Hippocampal formation (tissue), 2 donors: ENCODE measurements at regions not wholly inside any gene's neighbourhood (a gene's known extent, or its start where the extent isn't known, plus 50 kb on each side); places are given as distances from the start of the nearest gene placed in this dataset.

ENCODE experiments used
- DNase-seq, 2 donors: peaks; one replicate each; lab custom pipeline; 2025; lab: John Stamatoyannopoulos, UW

DNA sequence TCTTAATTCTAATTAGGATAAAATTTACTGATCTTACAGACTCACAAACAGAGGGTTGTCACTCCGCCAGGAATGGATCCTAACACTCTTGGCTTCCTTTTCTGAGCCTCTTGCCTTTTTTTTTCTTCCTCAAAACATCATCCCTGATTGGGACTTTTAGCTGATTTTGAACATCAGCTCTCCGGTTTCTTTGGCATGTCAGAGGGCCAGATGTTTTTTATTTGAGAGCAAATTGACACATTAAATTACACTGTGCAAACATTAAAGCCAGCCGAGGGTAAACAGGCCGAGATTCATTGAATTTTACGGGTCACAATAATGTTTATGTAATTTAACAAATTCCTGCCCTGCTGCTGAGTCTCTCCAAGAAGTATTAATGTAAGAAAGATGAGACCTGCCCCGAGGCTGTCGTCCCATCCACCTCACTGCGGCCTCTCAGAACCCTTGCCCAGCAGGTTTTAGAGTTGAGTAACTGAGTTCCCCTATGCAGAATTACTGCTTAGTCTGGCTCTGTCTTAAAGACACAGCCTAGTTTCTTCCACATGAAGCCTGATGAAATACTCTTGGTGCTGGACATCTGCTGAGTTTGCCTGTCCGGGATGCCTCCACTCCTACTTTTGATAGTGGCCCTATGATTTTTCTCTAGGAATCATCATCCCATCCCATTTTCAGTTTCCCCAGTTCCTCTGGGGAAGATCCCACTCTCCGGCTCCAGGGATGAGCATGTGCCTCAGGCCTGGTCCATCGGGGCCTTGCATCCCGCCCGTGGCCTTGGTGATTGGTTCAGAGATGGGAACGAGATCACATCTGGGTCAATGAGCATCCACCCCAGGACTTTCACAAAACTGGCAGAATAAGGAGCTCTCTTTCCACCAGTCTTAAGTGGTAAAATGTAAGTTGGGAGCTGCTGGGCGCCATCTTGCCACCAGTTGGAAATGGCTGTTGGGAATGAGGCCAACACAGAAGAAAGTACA is 226.6 kb upstream of the TLE3 start:
- DNase-seq = no peak

DNA sequence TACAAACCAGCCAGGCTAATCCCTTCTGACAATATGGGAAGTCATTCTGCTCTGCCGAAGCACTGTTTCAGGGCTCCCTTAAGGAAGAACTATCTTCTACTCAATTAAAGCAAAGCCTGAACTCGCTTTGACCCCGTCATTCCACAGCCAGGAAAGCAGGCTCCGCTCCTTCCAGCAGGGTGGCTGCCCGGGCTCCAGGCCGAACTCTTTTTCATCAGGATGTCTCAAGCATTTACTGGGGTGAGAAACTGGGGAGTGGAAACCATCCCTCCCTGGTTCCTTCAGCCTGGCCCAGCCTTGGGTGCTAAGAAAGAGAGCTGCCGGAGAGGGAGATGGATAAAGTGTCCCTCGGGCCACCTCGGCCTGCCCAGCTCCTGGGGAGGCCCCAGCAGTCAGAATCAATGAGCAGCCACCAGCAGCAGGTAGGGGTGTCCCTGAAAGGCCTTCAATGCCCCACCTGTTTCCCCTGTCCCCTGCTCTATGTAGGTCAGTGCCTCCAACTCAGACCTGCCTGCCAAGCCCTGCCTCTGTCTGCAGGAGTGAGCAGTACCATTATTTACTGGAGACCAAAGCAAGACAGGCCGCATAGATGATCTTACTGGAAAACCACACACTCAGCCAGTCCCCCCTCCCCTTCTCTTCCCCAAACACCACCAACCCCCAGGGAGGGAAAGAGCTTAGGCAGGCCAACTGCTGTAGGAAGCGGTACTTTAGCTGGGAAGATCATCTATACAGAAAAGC is 225.6 kb upstream of the TLE3 start:
- no peak for DNase-seq

DNA sequence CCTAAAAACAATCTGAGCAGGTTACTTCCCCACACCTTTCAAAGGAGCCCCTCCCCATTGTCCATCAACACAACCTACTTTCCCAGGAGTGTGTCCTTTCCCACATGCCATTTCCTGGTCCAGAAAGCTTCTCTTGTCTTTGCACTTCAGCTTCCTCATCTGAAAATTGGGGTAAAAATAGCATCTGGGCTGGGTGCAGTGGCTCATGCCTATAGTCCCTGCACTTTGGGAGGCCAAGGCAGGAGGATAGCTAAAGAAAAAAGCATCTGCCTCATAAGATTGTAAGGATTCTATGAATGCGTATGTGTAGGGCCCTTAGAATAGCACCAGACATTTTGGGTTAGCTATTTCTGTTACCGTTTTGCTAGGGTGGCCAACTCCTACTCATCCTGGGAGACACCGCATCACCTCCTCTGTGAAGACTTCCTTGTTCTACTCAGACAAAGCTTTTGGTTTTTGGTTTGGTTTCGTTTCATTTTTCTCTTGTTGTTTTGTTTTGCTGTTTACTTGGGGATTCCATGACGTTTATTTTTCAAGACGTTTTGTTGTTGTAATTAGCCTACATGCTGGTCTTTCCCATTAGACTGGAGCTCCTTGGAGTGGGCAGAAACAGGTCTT is 224.4 kb upstream of the TLE3 start:
- DNase-seq = no peak

DNA sequence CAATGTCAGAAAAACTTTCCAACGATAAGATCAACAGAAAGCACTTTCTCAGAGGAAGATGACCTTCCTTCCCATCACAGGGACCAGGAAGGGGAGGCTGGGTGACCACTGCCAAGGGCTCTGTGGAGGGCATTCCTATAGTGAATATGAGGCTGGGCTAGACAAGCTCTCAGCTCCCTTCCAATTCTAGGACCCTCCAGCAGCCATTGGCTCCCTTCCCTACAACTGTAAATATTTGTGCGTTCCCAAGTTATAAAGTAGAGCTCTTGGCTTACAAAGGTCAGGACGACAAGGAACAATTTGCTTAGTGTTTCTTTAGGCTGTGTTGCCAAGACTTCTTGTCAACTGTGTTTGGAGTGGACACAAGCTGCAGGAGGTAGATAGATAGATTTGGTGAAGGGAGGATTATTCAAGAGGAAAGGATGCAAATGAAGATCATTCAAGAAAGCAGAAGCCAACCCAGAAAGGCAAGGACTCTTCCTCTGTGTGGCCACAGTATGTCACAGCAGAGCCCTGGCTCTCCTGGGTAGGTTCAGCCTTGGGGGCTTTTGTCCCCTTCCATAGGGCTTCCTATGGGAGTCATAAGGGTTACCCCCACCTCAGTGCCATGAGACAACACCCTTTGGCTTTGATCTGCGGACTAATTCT is 223.6 kb upstream of the TLE3 start:
- DNase-seq = no peak

DNA sequence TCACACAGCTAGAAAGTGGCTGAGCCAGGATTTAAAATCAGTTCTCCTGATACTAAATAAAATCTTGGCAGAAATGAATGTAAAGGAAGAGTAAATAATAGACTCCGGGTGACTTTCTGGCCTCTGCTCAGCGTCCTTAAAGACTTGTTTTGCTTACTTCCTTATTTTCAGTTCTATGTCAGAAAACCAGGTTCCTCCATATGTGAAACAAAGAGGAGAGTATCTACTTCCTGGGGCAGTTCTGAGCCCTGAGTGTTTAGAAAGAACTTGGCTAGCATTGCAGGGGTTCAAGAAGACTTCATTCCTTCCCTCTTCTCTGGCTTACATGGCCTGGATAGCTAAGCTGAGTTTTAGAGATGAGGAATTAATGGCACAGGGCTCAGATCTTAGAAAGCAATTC is 222.8 kb upstream of the TLE3 start:
- peak in 1 of 2 donors; percentile 32 for DNase-seq

DNA sequence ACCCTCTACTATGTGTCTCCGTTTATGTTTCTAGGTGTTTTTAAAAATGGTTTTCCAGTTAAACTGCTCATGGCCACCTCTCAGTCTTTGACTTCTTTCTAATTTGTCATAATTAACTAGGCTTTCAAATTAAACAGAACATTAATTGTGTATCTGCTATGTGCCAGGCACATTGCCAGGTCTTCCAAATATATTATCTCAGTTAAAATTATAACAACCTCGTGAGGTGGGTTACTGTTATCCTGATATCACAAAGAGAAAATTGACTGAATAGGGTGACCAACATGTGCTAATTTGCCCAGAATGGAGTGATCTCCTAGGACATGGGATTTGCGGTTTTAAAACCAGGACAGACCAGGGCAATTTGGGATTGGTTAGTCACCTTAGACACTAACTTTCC is 222.4 kb upstream of the TLE3 start:
- no peak for DNase-seq

DNA sequence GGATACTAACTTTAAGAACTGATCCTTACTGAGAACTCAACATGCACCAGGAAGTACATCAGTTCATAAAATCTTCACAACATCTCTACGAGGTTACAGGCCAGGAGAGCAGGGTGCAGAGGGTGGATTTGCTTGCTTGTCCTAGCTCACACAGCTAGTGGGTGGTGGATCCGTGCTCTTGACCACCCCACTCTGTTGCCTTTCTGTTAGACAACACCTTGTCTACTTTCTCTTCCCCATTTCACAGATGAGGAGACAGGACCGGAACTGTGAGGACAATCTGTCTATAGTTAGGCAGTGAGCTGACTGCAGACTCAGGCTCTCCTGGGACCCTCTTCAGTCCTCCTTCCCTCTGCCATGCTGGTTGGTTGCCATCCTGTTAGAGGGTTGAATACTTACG is 221.7 kb upstream of the TLE3 start:
- DNase-seq = no peak

DNA sequence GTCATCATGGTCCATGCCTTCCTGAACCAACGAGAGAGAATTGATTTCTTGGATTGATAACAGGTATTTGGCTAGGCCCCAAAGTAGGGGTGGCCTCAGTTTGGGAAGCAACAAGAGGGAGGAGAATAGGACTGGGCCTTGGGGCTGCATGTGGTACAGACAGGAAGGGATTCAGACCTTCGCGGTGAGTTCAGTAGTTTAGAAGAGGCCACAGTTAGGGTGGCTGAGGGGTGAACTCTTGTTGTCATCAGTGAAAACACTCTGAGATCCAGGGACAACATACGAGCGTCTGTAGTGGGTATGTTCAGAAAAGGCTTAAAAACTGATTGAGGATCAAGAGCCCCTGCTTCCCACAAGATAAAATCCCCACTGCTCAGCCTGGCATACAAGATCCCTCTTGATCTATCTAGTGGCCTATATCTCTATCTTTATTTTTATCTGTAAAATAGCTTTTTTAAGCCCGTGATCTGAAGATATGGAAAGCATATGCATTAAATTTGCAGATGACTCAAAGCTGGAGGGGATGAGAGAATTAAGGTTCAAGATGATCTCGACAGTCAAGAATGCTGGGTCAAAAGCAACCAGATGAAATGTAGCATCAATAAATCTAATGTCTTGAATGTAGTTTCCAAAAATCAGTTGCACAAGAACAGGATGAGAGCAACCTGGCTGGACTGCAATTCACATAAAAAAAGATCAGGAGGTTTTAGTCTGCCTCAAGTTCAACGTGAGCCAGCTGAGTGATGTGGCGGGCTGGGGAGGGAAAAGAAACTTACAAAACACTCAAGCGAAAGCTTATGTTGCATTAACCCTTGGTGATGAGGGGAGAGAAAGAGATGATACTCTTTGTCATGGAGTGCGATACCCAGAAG is 221.1 kb upstream of the TLE3 start:
- no peak for DNase-seq

DNA sequence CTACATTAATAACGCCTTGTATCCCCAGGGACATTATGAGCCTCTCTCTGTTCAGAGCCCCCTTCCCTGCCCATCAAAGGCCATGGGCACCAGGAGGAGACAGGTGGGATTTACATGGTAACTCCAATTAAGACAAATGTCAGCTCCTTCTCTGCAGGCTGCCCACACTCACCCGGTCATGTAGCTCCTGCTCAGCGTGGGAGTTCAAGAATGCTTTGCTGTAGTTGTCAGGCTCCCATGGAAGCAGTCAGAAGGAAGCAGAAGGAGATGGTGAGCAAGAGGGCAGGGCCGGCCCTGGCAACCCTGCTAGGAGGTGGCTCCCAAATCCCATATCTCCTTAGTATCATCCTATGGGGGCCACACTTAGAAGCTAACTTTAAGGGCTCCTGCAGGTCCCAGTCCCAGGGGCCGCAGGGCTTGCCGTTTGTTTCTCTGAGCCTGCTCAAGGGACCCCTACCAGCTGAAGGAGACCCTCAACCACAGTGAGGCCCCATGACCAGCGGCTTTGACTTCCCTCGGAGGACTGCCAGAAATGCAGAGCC is 218.4 kb upstream of the TLE3 start:
- no peak for DNase-seq

DNA sequence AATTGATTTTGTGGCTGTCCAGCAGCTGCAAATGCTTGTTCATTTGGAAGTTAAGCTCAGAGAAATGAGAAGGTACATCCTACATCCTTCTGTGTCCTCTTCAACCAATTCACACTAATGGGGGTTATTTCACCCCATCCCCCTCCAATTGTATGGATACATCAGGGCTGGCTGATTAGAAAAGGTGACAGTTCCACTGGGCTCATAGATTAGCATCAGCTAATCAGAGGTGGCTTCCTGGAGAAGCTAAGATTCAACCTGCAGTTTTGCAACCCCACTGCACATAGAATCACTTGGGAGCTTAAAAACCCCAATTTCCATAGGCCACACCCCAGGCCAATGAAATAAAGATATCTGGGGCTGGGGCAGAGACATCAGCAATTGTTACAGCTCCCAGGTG is 217.7 kb upstream of the TLE3 start:
- no peak for DNase-seq

DNA sequence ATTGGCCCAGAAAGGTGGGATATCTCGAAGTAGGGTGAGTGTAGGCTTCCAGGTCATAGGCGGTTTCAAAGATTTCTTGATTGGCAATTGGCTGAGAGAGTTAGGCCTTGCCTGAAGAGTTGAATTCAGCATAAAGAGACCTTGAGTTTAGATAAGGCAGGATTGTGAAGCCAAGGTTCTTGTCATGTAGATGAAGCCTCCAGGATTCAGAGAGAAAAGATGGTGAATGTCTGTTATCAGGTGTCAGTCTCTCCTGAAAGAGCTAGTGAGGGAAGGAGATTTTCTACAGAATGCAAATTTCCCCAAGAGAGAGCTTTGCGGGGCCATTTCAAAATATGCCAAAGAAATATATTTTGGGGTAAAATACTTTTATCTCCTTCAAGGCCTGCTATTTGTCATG is 217.0 kb upstream of the TLE3 start:
- no peak for DNase-seq

DNA sequence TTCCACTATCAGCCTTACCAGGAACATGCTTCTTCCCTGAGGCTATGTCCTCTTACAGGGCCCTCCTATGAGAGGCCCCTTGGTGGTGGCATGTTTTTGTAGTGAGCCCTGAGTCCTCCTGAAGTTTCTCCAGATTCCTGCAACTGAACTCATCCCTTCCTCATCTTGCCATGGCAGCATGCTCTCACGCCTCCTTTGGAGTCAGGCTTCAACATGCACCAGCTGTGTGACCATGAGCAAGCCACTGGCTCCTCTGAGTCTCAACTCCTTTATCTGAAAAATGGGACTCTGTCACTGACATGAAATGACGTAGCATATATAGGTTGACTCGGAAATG is 216.3 kb upstream of the TLE3 start:
- no peak for DNase-seq

DNA sequence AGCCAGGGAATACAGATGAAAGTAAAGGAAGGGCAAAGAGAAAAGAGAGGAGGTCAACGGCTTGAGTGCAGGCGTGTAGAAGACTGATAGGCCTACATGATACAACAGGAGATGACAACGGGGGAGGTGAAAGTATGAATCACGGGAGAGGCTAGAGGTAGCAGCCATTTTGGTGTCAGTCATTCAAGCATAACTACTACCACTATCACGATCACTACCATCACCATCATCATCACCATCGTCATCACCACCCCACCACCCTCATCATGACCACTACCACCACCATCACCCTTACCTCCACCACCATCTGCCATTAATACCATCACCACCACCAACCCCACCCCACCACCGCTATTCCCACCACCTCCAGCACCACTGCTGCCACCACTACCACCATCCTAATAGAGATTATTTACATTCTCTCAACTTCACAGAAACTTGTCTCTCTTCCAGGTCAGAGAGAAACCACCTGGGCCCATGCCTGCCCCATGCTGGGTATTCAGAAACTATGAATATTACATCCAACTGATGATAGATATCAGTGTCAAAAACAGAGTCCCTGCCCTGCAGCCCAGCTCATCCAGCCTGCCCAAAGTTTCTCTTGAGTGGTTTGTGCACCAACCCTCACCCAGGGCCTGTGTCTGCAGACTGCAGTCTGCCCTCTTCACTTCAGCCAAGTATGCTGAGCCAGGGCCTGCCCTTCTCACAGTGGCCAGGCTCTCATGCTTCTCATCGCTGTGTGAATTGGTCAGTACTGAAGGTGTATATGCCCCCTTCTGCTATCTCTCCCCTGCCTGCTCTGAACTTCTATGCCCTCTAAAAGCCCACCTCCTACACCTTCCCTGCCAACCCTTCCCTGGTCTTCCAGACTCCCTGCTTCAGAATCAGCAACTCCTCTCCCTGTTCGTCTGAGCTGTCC is 215.6 kb upstream of the TLE3 start:
- DNase-seq = no peak

DNA sequence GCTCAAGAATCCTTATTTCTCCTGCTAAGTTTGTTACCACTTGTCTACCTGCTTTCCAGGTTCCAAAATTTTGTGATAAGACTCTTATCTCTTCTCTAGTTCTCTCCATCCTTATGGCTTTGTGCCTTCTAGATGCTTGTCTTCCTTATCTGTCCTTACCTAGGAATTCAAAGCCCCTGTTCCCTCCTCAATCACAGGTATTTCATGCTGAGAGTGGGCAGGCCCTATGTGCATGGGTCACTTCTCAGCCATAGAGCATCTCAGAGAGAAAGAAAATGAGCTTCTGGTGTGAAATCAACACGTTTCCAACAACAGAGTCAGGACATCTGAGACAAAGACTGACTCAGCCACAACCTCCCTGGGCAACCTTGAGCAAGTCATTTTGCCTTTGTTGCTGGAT is 214.1 kb upstream of the TLE3 start:
- no peak for DNase-seq

DNA sequence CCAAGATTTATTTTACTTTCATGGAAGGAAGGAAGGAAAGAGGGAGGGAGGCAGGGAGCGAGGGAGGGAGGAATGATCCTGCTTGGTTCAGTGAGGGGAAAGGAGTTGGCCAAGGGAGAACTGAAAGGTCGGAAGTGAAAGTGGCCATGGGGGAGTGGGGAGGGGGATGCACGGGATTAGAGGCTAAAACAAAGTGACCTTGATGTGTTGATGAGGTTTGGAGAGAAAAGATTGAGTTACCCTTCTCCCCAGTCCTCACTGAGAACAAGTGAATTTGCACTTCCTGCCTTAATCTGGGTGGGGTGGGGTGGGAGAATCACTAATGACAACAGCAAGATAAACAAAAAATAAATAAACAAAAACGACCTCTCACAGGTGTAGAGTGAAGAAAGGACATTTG is 212.0 kb upstream of the TLE3 start:
- DNase-seq = no peak

DNA sequence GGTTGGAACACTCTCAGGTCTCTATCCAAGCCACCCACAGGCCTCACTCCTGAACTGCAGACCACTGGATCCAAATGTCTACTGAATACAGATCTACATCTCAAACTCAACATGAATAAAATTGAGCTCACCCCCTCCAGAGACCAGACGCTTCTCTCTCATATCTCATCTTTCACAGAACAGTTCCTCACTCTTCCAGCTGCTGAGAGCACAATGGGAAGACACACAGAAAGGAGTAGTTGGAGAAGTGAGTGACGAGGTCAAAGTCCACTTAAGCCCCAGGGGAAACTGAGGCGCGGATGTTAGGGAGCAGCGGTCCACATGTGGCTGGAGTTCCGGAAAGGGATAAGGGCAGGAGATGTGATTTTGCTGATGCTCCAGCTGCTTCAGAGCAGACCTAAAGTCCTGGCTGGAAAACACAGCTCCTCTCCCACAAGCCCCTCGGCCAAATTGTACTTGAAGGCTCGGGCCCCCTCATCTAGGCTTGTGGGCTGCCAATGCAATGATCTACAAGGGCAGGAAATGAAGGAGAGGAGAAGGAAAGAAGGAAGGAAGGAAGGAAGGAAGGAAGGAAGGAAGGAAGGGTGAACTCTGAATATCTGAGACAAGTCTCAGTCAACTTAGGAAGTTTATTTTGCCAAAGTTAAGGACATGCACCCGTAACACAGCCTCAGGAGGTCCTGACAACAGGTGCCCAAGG is 211.2 kb upstream of the TLE3 start:
- no peak for DNase-seq

DNA sequence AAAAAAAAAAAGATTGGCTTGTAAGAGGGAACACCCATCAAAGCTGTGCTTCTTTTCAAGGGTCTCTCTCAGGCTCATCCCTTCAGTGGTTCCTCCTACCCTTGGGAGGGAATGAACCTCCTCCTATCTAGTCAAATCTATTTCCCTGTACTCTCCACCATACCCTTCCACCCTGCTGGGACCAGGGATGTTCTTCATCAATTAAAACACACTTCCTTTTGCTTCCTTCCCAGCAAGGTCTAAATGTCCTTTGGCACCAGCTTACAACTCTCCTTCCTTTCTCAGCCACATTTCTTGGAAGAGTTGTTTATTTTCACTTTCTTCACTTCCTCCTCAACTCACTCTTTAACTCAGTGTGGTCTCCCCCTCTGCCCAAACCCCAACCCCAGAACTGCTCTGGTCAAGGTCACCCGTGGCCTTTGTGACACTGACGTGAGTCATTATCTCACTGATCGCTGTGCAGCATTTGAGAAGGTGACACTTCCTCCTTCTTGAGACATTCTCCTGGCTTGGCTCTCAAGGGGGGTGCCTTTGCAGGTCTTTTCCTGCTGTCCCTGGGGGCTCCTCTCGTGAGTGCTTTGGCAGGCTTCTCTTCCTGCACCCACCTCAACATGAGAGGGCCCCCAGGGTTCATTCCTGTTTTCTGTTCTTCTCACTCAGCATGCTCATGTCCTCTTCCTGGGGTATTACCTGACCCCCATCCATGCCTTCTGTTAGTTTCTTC is 210.5 kb upstream of the TLE3 start:
- no peak for DNase-seq

DNA sequence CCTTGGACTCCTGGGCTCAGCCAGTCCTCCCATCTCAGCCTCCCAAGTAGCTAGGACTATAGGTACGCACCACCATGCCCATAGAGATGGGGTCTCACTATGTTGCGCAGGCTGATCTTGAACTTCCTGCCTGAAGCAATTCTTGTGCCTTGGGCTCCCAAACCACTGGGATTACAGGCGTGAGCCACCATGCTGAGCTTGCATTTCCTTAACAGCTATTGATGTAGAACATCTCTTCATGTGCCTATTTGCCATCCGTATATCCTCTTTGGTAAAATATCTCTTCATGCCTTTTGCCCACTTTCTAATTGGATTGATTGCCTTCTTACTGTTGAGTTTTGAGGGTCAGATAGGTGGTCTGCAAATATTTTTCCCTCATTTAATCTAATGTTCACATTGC is 208.9 kb upstream of the TLE3 start:
- no peak for DNase-seq

DNA sequence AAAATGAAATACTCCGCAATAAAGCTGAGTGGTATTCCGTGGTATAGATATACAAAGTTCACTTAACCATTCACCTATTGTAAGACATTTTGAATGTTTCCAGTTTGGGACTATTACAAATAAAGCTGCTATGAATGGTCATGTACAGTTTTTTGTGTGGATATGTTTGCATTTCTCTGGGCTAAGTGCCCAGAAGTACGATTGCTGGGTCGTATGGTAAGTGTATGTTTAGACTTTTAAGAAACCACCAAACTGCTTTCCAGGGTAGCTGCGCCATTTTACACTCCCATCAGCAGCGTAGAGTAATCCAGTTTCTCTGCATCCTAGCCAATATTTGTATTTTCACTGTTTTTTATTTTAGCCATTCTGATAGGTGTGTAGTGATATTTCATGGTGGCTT is 208.4 kb upstream of the TLE3 start:
- DNase-seq = no peak
